RWPE2 (cell line): ENCODE measurements at regions not wholly inside any gene's neighbourhood (a gene's known extent, or its start where the extent isn't known, plus 50 kb on each side); places are given as distances from the start of the nearest gene placed in this dataset.

Experiments used
- ATAC-seq: fragments of 200-7000 bp; cut with Tn5 transposase; 3 replicates; pipeline ENCODE4 v1.9.1; 2021; ENCODE audit warnings: low read depth
- DNase-seq: peaks from one replicate; pipeline ENCODE4 v3.0.0-alpha.2; 2020; ENCODE audit warnings: low spot score
- H3K27ac ChIP-seq: fragments of 450-650 bp; 2 replicates; pipeline ENCODE4 v1.5.1; 2017; ENCODE audit warnings: mild to moderate bottlenecking; ENCODE audit not compliant: poor library complexity, severe bottlenecking
- H3K27me3 ChIP-seq: fragments of 250-450 bp; sonication (Bioruptor Pico); 2 replicates; pipeline ENCODE4 v1.5.1; 2021; ENCODE audit warnings: mild to moderate bottlenecking, moderate library complexity; ENCODE audit not compliant: insufficient read depth, poor library complexity, severe bottlenecking
- H3K36me3 ChIP-seq: fragments of 250-450 bp; sonication (Bioruptor Pico); 2 replicates; pipeline ENCODE4 v1.5.1; 2020; ENCODE audit warnings: low read depth, mild to moderate bottlenecking, moderate library complexity
- H3K4me1 ChIP-seq: fragments of 250-450 bp; sonication (Bioruptor Pico); 2 replicates; pipeline ENCODE4 v1.5.1; 2021; ENCODE audit warnings: mild to moderate bottlenecking, moderate library complexity; ENCODE audit not compliant: insufficient read depth, poor library complexity, severe bottlenecking
- H3K4me3 ChIP-seq: fragments of 250-450 bp; sonication (Bioruptor Pico); 2 replicates; pipeline ENCODE4 v1.5.1; 2021; ENCODE audit warnings: mild to moderate bottlenecking, moderate library complexity; ENCODE audit not compliant: severe bottlenecking
- H3K9me3 ChIP-seq: fragments of 250-450 bp; sonication (Bioruptor Pico); 2 replicates; pipeline ENCODE4 v1.5.1; 2021; ENCODE audit warnings: mild to moderate bottlenecking, moderate library complexity; ENCODE audit not compliant: severe bottlenecking
- TF ChIP-seq, protein P1 (sequence below): fragments of 450-650 bp; IDR thresholded peaks from one replicate; pipeline ENCODE4 v1.5.1; 2017; ENCODE audit warnings: mild to moderate bottlenecking, moderate library complexity; ENCODE audit not compliant: poor library complexity, severe bottlenecking

DNA sequence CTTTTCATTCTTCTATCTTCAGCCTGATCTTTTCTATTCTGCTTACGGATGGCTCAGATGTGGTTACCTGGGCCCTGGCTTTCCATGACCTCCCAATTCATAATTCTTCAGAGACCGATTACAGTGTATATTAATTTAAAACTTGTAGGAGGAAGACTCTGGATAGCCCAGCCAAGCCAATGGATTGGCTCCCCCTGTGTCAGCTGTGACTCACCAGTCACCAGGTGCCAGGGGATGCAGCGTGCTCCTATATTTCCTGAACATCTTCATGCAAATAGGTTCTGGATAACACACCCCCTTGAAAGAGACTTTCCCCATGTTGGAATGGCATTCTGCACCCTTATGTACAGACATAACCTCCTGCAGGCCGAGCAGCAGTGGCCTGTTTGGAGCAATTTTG, 208.3 kb upstream of the WSCD1 start:
- Histone ChIP-seq H3K27me3 (no peaks in the 10 kb centered on the region), H3K4me3 (no peak overlapping the region), H3K36me3 (no peaks in the 10 kb centered on the region), H3K4me1 (no peaks in the 10 kb centered on the region), H3K27ac (no peak overlapping the region), H3K9me3 (no peaks in the 10 kb centered on the region)
- ATAC-seq: no peak
- TF ChIP-seq, protein P1, sequence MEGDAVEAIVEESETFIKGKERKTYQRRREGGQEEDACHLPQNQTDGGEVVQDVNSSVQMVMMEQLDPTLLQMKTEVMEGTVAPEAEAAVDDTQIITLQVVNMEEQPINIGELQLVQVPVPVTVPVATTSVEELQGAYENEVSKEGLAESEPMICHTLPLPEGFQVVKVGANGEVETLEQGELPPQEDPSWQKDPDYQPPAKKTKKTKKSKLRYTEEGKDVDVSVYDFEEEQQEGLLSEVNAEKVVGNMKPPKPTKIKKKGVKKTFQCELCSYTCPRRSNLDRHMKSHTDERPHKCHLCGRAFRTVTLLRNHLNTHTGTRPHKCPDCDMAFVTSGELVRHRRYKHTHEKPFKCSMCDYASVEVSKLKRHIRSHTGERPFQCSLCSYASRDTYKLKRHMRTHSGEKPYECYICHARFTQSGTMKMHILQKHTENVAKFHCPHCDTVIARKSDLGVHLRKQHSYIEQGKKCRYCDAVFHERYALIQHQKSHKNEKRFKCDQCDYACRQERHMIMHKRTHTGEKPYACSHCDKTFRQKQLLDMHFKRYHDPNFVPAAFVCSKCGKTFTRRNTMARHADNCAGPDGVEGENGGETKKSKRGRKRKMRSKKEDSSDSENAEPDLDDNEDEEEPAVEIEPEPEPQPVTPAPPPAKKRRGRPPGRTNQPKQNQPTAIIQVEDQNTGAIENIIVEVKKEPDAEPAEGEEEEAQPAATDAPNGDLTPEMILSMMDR: no peak
- DNase-seq: no peak

DNA sequence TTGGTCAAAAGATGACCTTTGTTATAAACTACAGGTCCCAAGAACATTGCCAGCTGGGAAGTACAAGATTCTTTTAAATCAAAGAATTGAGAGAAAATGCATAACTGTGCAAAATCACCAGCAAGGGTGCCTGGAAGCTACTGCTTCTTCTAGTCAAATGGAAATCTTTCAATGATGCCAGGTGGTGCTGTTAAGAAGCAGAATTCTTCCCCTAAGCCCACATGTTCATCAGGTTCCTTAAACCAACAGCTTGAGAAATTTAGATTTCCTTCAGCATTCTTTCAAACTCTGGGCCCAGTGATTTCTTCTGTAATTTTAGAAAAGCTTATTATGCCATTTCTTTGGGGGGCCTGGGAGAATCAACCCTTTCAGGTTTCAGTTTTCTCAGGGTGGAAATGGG, 207.8 kb upstream of the WSCD1 start:
- TF ChIP-seq, protein P1: no peak
- no peaks in the 10 kb centered on the region for H3K4me1 ChIP-seq

DNA sequence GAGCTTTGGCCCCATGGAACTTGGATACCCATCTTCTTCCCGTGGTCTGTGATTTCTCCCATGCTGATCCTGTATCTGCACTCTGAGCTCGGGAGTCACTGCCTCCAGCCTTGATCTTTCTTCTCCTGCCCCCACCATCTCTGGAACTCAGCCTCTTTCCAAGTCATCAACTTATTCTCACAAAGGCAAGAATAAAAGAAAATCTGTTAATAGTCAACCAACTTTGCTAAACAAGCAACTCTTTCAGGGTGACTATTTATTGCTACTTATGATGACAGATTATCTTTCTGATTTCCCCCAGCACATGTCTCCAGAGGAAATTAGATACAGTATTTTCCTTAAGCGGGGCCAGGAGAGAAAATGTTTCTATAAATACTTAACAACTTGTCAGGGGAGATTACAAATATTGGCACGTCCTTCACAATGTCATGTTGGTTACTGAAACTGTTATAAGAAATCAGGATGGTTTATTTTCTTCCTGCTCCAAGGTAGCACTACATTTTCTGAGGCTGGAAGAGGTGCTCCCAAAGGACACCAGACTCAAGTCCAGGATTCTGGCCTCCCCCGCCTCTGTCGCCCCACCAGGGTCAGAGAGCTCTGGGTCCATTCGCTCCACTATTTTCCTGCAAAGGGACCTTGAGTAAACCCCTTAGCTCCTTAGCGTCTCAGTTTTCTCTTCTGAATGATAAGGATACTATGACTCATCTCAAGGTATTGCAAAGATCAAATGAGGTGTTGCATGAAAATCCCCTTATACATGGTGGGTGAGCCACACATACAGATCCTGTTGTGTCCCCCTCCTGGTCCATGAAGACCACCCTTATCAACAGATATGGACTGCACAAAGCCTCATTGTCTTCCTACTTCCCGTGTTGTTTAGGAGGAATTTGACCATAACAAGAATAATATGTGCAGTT, 205.2 kb upstream of the WSCD1 start:
- Histone ChIP-seq H3K4me1 (no peaks in the 10 kb centered on the region), H3K27ac (no peak overlapping the region), H3K9me3 (no peaks in the 10 kb centered on the region), H3K36me3 (no peaks in the 10 kb centered on the region), H3K27me3 (no peaks in the 10 kb centered on the region), H3K4me3 (no peak overlapping the region)
- DNase-seq (no peak), ATAC-seq (no peak)
- TF ChIP-seq, protein P1: no peak

More for the DNA sequence above, 207.8 kb upstream of the WSCD1 start:
- DNase-seq: no peak
- Histone ChIP-seq H3K4me3 (no peak overlapping the region), H3K9me3 (no peaks in the 10 kb centered on the region), H3K27me3 (no peaks in the 10 kb centered on the region), H3K27ac (no peak overlapping the region), H3K36me3 (no peaks in the 10 kb centered on the region)
- no peak for ATAC-seq

DNA sequence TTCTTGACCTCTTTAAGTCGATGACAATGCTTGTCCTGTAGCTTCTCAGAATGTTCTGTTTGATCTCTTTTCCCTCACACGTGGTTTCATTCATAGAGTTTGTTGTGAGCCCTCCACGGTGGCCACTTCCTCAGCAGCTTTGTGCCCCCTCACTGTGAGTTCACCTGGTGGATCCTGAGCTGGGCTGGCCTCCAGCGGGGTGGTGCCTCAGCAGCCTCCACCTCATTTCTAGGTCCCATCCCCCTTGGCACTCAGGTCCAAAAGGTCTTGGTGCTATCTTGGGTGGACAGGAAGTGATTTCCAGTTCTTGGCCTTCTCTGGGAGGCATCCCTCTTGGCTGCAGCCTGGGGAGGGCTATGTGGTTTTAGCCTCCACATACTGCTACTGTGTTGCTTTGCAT, 203.2 kb upstream of the WSCD1 start:
- TF ChIP-seq, protein P1: no peak
- Histone ChIP-seq H3K9me3 (no peaks in the 10 kb centered on the region), H3K36me3 (no peaks in the 10 kb centered on the region), H3K4me3 (no peak overlapping the region), H3K27ac (no peak overlapping the region), H3K27me3 (no peaks in the 10 kb centered on the region), H3K4me1 (no peaks in the 10 kb centered on the region)
- ATAC-seq (no peak), DNase-seq (no peak)
